Dermis microvascular lymphatic vessel endothelial cell (primary cell): ENCODE measurements at regions not wholly inside any gene's neighbourhood (a gene's known extent, or its start where the extent isn't known, plus 50 kb on each side); places are given as distances from the start of the nearest gene placed in this dataset.
"Not testable (repeated sequence)": the region's sequence is repeated elsewhere in the genome, so short reads cannot be mapped to it uniquely, and the experiment has no call there.

Source experiments
- DNase-seq, 2 donors: peaks; one replicate each; pipeline versions ENCODE4 v3.0.0 to v3.0.0-alpha.2; 2010; ENCODE audit warnings: low read depth in 2 of 2

DNA sequence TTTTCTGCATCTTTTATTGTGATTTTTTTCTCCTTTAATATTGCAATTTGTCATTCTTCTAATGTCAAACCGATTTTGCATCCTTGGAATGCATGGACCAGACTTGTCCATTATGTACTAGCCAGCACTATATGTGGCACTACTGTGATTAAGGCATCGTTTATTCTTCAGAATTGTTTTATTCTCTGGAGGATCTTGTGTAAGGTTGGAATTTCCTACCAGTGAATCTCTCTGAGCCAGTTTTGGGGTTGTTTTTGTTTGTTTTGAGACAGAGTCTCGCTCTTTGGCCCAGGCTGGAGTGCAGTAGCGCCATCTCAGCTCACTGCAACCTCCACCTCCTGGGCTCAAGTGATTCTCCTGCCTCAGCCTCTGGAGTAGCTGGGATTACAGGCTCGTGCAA, 58.5 kb downstream of the IGLL5 start:
- no peak for DNase-seq

DNA sequence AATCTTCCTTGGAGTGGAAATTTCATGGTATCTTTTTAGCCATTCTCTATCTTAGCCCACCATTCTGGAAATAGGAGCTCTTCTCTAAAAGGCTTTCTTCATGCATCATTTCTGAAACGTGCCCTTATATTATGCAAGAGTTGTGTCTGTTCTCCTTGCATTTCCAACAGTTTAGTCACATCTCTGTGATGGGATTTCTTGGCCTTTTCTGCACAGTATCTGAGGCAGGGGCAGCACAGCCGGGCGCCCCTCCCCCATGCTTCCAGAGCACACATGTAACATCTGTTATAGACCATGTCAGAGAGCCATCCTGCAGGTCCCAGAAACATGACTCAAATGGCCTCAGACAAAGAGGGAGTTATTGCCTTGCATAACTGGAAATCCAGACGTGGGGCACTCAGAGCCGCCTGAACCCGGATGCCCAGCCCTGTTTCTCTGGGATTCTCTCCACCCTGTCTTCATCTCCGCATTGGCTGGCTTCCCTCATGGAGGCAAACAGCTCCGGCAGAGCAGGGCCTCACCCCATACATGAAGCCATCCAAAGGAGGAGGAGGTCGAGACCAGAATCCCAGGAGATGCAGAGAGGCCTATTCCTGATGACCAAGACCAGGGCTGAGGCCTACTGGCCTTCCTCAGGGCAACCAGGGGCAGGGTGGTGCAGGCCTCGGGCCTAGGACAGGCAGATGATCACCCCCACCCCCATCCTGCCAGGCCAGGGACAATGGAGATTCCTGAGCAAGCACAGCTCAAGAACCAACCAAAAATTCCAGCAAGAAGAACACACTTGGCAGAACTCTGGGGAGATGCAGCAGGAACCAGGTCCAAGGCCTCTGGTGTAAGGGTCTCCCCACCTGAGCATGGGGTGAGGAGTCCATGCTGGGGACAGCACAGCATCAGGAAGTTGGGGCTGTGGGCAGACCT, 61.3 kb downstream of the IGLL5 start:
- DNase-seq, result no peak

DNA sequence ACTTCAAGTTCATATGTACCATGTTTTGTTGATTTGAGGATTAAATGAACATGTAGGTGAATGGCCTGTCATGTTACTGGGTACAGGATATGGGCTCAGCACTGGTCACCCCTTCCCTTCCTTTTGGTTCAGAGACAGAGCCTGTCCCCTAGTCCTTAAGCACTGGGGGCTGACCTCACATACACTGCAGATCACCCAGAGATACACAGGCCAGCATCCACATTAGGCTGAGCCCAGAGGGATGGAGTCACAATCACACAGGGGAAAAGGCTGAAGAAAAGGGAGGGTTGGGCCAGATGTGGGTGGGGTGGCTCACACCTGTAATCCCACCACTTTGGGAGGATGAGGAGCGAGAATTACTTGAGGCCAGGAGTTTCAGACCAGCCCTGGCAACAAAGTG, 62.3 kb downstream of the IGLL5 start:
- no peak for DNase-seq

DNA sequence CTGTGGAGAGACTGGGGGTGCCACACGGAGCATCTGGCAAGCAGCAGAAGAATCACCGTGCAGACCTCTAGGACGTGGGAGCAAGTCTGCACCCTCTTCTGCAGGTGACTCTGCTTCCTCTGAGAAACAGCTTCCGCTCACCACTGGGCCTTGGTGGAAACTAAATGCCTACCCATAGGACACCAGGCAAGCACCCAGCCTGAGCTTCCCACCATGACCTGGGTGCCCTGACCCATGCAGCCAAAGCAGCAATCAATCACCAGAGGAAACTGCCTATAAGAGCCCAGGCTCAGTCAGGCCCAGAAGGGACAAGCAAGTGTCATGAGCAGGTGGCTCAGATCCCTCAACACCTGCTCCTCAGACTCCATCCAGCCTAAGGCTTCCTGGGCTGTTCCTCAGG, 63.4 kb downstream of the IGLL5 start:
- DNase-seq, result no peak

DNA sequence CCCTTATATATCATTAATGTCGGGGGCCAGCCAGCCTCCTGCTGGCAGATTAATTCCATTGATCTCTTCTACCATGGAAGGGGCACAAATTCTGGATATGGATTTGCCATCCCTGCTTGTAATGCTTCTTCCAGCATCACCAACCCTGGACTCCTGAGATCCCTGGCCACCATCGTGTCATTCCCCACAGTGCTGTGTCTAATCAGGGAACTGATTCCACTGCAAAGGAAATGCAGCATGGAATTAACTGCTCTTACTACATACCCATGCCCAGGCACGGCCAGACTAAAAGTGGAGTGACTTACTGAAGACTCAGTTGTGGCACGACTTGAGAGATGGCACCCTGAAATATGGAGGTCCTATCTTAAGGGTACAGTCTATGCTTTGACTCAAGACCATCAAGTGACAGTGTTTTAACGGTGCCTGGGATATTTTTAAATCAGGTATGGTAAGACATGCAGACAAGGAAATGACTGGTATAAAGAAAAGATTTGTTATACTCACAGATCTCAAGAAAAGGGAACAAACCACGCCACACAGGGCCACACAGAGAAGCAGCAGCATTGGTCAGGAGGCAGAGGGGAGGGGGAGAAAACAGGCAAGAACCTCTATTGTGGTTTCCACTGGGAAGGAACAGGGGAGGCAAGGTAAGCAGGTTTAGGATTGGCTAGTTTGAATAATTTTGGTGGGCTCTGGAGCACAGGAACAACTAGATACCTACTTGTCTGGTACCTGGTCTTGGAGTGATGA, 65.1 kb downstream of the IGLL5 start:
- no peak for DNase-seq

DNA sequence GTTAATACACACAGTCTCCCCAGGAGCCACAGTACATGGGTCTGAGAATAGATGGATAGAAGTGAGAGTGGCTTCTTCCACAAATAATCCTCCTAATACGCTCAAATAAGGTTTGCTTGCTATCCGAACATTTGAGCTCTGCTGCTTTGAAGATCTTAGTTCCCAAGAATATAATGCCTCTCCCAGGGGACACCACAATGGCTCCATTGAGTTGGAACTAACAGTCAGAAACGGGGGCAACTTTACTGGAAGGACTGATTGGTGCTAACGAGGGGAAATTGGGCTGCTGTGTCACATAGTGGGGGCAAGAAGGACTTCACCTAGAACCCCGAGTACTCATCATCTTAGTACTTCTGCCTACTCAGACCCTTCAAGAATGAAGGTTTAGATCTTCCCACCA, 66.2 kb downstream of the IGLL5 start:
- DNase-seq, result no peak

DNA sequence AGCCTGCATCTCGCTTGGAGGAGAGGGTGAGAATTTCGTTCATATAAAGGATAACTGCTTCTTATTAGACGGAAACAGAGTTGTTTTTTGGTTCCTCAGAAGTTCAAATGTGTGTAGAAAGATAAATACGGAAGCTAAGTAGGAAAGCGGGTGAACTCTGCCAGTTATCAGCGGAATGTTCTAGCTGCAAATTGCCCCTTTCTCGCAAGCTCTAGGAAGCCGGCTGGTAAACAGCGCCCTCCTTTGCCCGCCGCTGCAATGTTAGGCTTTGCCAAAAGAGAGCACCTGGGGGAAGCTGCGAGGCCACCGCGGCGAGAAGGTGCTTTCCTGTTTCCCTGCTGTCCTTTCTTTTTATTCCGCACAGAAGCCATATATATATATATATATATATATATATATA, 67.0 kb downstream of the IGLL5 start:
- no peak for DNase-seq

DNA sequence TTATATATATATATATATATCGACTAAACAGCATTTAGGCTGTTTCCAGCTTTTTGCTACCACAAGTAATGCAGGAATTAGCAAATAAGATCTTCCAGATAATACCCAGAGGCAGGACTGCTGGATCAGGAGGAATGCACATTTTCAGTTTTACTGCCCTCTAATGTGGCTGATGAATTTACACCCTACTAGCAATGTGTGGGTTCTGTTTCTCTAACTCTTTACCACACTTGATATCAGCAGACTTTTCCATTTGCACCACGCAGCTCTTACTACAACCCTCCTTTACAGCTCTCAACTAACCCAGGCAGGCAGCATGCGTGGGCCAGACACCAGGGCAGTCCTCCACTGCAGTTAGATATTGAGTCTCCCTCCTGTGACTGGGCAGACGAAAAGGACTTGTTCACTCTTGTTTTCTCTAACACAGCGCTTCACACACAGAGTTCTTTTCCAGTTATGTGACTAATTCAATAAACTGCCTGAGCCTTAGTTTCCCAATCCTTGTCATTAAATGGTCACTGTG, 67.7 kb downstream of the IGLL5 start:
- DNase-seq, result no peak

DNA sequence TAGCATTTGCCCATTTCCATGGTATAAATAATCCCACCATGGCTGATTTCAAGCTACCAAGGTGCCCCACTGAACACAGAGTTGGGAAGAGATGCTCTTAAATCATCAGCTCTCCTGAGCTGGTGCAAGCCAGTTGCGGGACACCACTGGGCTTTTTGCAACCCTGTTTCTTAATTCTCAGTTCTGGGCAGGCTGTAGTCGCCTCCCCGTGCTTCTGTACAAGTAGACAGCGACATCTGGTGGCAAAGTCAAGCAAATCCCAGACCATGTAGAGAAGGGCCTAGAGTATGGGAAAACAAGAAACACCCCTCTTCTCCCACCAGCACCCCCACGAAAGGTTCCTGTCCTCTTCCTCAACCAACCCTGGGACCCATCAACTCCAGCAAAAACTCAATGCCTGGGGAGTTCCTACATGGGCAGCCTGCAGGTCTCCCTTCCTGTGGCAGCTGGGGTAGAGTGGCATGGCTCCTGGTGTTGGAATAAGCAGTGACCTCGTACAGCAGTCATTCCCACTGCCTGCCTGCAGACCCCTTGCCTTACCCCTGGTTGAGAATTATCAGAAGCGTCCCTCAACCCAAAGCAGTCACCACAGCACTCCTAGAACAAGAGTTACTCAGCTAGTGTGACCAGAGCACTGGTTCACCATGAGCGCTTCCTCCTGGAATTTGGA, 68.4 kb downstream of the IGLL5 start:
- DNase-seq, result peak; percentile 53 to 68

DNA sequence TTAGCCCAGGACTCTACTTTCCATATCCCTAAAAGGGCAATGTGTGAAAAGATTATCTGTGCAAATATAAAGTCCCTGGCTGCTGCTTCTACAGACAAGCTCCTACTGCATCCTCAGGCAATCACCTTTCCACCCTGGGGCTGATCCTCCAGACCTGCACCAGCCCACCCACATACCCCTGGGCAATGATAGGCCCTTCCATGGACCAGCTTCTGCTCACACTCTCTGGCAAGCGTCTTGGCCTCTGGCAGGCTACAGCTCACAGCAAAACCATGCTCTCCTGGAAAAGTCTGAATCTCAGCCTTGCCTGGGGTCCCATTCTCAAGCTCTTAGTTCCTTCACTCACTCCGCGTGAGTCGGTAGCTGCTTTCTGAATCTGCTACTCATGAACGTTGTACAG, 69.5 kb downstream of the IGLL5 start:
- no peak for DNase-seq

DNA sequence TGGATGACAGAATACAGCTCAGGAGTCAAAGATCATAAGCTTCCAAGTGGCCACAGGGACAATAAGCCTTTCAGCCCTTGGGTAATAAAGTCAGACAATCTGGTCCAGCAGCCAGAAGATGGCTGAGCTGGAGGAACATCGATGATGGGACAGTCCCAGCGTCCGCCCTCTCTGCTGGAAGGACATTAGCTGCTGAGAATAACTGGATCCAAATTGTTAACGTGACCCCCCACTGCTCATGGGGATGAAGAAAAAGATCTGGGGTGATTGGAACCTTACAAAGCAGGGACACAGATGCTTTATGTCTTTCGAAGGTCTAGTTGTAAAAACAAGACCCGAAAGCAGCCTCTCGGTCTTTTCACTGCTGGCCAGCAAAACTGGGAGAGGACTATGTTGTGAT, 71.0 kb downstream of the IGLL5 start:
- no peak for DNase-seq

DNA sequence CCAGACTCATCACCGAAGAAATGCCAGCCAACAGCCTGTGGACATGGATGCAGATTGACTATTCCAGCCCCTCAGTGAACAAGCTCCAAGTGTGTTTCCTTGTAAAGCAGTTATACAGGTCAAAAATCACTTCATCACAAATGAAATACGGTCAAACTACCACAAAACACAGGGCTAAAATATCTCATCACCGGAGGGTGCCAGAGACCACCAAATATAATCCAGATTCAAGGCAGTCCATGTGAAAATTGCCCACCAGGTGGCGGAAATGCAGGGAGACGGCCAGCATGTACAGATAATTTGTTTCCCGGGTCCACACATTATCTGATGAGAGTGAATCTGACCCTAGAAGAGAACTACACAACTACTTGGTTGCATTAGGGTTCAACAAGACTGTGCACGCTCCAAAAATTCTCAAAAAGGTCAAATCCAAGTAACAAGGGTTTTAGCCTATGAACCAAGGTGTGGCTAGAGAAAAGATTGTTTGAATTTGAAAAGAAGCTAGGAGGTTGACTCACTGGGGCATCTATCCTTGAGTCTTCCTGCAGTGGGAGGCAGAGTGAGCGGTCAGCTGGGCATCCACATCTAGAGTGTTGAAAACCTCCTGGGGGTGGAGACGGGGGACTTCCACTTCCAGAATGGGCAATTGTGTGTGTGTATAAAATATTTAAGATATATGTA, 71.7 kb downstream of the IGLL5 start:
- DNase-seq, result peak; percentile 65 to 75

DNA sequence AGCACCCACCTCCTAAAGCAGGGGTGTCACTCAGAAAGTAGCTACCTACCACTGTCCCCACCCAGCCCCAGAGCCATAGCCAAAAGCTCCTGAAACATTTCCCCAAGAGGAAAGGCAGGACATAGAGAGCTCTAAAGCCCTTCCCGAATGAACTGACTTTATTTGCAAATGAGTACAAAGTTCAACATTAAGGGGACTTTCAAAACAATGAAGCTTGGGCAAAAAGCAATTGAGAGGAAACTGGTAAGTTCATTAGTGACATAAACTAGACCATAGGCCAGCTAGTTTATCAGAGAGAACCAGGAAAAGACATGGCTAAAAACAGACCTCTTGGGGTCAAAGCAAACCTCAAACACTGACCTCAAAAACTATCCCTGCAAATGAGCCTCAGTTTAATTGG, 72.7 kb downstream of the IGLL5 start:
- no peak for DNase-seq

DNA sequence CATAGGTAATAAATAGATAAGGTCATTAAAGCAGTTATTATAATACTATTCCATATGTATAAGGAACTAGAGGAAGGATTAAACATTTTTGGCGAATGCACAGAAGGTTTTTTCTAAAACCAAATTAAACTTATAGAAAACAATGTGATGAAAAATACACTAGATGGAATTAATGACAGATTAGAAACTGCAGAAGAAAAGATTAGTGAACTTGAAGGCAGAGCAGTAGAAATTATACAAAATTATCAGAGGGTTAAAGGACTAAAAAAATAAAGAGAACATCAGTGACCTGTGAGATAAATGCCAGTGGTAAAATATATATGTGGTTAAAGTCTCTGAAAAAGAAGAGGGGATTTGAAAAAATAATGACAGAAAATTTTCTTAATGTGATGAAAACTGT, 74.0 kb downstream of the IGLL5 start:
- DNase-seq, result no peak

DNA sequence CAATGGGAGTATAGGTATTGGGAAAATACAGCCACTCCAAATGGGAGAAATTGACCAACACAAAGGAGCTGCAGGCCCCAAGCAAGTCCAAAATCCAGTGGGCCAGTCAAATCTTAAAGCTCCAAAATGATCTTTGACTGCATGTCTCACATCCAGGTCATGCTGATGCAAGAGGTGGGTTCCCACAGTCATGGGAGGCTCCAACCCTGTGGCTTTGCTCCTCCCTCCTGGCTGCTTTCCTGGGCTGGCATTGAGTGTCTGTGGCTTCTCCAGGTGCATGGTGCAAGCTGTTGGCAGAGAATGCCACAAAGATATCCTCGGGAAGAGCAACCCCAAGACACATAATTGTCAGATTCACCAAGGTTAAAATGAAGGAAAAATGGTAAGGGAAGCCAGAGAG, 80.8 kb downstream of the IGLL5 start:
- DNase-seq, result no peak

DNA sequence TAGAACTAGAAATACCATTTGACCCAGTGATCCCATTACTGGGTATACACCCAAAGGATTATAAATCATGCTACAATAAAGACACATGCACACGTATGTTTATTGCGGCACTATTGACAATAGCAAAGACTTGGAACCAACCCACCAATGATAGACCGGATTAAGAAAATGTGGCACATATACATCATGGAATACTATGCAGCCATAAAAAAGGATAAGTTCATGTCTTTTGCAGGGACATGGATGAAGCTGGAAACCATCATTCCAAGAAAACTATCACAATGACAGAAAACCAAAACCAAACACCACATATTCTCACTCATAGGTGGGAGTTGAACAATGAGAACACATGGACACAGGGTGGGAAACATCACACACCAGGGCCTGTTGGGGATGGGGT, 85.0 kb downstream of the IGLL5 start:
- not testable (repeated sequence) for DNase-seq

DNA sequence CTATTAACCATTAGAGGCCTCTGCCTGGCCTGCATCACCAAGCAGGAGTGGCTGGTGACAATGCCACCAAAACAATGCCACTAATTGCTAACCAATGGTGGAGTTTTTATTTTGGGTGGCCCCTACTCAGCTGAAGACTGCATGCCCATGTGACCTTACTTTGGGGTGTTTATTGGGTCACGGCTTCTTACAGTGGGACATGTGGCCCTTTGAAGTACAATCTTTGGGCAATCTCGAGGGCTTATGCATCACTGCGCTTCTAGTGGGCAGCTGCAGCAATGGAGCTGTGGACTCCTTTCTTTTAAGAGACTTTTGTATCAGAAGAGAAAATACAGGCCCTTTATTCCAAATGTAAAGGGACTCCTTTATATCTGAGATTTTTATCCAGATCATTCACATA, 85.7 kb downstream of the IGLL5 start:
- no peak for DNase-seq

DNA sequence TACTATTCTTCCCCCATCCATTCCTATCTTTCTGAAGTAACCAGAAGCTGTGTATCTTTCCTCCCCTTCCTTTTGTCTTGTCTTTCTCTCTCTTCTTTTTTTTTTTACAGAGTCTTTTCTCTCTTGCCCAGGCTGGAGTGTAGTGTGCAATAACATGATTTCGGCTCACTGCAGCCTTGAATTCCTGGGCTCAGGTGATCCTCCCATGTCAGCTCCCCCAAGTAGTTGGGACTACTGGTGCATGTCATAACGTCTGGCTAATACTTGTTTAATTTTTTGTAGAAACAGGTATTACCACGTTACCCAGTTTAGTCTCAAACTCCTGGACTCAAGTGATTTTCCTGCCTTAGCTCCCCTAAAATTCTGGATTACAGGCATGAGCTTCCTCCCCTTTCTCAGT, 86.5 kb downstream of the IGLL5 start:
- DNase-seq, result no peak

DNA sequence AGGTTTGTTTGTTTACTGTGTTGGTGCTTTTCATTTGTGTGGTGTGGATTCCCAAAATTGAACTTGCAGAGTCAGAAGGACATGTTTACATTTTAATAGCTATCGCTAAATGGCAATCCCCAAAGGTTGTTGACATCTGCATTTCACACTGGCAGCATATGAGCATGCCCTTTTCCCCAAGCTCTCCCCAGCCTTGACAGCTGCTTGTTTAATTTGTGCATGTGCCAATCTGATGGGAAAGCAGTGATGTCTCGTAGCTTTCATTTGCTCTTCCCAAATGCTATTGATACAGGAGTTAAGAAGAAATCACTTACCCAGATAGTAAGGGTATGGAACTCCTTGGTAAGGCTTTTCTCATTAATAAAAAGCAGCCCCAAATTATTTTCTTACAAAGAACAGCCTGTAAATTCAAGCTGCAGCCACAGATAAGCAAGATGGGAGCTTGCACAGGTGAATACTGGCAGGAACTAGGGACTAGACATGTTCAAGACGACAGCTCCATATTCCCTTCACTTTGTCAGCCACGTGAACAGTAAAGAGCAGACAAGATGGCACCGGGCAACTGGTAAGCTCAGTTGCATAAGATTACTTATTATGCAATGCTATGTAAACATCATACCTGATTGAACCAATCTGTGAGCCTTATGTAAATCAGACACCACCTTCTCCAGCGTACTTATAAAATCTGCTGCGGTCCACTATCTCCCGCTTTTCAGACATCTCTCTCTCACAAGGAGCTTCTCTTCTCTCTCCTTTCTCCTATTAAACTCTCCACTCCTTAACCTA, 87.4 kb downstream of the IGLL5 start:
- no peak for DNase-seq

DNA sequence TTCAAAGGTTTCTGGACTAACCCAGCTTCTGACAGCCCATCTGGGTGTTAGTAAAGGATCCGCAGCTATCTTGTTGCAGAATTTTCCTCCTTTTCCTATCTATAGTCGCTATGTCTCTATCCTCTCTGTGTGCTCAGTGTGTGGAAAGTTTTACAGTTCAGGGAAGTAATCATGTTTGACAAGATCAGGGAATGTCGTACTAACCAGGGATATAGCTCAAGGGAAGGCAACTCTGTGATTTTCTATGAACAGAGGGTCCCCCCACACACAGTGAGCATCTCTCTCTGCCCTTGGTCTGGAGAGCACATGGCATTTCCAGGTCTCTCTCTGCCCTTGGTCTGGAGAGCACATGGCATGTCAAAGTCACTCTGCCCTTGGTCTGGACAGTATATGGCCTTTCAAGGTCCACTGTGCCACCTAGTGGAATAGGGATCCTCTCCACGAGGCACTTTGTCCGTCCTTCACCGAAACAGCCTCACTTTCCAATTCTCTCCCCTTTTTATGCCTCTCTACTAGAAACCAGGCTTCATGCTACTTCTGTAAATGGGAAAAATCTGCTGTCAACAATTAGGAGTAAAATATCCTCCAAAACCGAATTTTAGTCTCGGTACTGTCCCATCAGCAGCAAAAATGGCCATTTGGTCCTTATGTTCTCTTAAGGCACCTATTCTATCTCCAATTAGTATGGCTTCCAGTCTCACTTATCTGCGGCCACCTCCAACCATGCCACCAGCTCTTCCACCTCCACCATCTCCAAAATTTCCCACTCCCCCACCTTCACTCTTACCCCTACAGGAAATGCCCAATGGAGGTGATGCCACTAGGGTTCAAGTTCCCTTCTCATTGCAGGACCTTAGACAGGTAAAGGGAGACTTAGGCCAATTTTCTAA, 88.7 kb downstream of the IGLL5 start:
- DNase-seq, result no peak
